Adrenal gland (tissue), 5 donors: ENCODE measurements at regions not wholly inside any gene's neighbourhood (a gene's known extent, or its start where the extent isn't known, plus 50 kb on each side); places are given as distances from the start of the nearest gene placed in this dataset.

Source experiments
- CTCF ChIP-seq, 6 experiments: fragments of 450-650 bp in 4 of 6; fragments of 200-600 bp in 2 of 6; sonication (generic) in 1 of 6; IDR thresholded peaks; 1 replicate in 5 of 6; 2 replicates in 1 of 6; pipeline versions ENCODE4 v1.5.1 to v1.8.0; 2016 to 2021; ENCODE audit warnings: antibody characterized with exemption in 6 of 6, mild to moderate bottlenecking in 2 of 6, moderate library complexity in 1 of 6
- POLR2A ChIP-seq, 2 donors: fragments of 450-650 bp; IDR thresholded peaks; one replicate each; pipeline ENCODE4 v1.6.1; 2017; ENCODE audit warnings: antibody characterized with exemption in 2 of 2, mild to moderate bottlenecking in 2 of 2, moderate library complexity in 1 of 2
- donor health status: DM: no; HTN: no; CAD: no.

GRCh38 chr1:166457700-166458099 lies 290.9 kb upstream of the FAM78B start:
- TF ChIP-seq CTCF (IDR thresholded peaks at IDR 0.05) (no peak), POLR2A (IDR thresholded peaks at IDR 0.05) (no peak)
